SU-DHL-6 (cell line): ENCODE measurements at regions not wholly inside any gene's neighbourhood (a gene's known extent, or its start where the extent isn't known, plus 50 kb on each side); places are given as distances from the start of the nearest gene placed in this dataset.

ENCODE experiments used
- H2AFZ ChIP-seq: fragments of 200-600 bp; sonication (generic); 2 replicates; pipeline ENCODE4 v1.6.1; 2014; ENCODE audit warnings: low read depth, mild to moderate bottlenecking, moderate library complexity, mixed read lengths, antibody characterized with exemption, low read length; ENCODE audit not compliant: severe bottlenecking
- H3F3A ChIP-seq: fragments of 200-600 bp; shearing (Covaris generic); 2 replicates; pipeline ENCODE4 v1.6.0; 2016; ENCODE audit warnings: antibody characterized with exemption, mild to moderate bottlenecking; ENCODE audit not compliant: insufficient read depth
- H3K27ac ChIP-seq: fragments of 200-600 bp; sonication (generic); 2 replicates; pipeline ENCODE4 v1.5.1; 2016; ENCODE audit warnings: low read depth, mild to moderate bottlenecking, low read length, moderate library complexity, mixed read lengths
- H3K27me3 ChIP-seq: fragments of 200-600 bp; sonication (generic), shearing (Covaris generic); 2 replicates; pipeline ENCODE4 v1.6.0; 2014; ENCODE audit warnings: mild to moderate bottlenecking, low read length
- H3K36me3 ChIP-seq: fragments of 200-600 bp; sonication (generic); 2 replicates; pipeline ENCODE4 v1.6.1; 2014; ENCODE audit warnings: mild to moderate bottlenecking, low read length, mixed read lengths
- H3K4me2 ChIP-seq: fragments of 300-600, 200-600 bp; shearing (Covaris generic), sonication (generic); 2 replicates; pipeline ENCODE4 v1.6.0; 2014; ENCODE audit warnings: low read length, low read depth, mild to moderate bottlenecking; ENCODE audit not compliant: poor library complexity, severe bottlenecking
- H3K4me3 ChIP-seq: fragments of 200-600 bp; sonication (generic); 2 replicates; pipeline ENCODE4 v1.5.1; 2014; ENCODE audit warnings: antibody characterized with exemption, low read length, mild to moderate bottlenecking, mixed read lengths; ENCODE audit not compliant: insufficient read depth, poor library complexity, severe bottlenecking
- H3K79me2 ChIP-seq: fragments of 200-600 bp; sonication (generic); 2 replicates; pipeline ENCODE4 v1.6.1; 2014; ENCODE audit warnings: mild to moderate bottlenecking, low read length, moderate library complexity; ENCODE audit not compliant: insufficient read depth
- H3K9ac ChIP-seq: fragments of 200-600 bp; sonication (generic); 2 replicates; pipeline ENCODE4 v1.7.0; 2014; ENCODE audit warnings: mild to moderate bottlenecking, low read length
- H3K9me2 ChIP-seq: fragments of 200-600 bp; sonication (generic); replicated peaks from 2 replicates; pipeline ENCODE4 v1.6.1; 2014; ENCODE audit warnings: low read length; ENCODE audit not compliant: insufficient read depth
- H3K9me3 ChIP-seq: fragments of 200-600 bp; sonication (generic); 2 replicates; pipeline ENCODE4 v1.6.1; 2014; ENCODE audit warnings: low read length, mixed read lengths; ENCODE audit not compliant: insufficient read depth
- H4K20me1 ChIP-seq: fragments of 200-600 bp; sonication (generic); 2 replicates; pipeline ENCODE4 v1.6.1; 2014; ENCODE audit warnings: low read depth, mild to moderate bottlenecking, antibody characterized with exemption, low read length, moderate library complexity, mixed read lengths
- EZH2phosphoT487 ChIP-seq: fragments of 200-600 bp; sonication (generic), shearing (Covaris generic); conservative IDR thresholded peaks from 2 replicates; pipeline ENCODE4 v1.6.1; 2018; ENCODE audit warnings: mild to moderate bottlenecking, antibody characterized with exemption, low read length, moderate library complexity, mixed read lengths
- TF ChIP-seq, protein P1 (sequence below): fragments of 200-600 bp; sonication (generic); IDR thresholded peaks from one replicate; pipeline ENCODE4 v1.5.1; 2017; ENCODE audit warnings: antibody characterized with exemption, mild to moderate bottlenecking, low read length, moderate library complexity; ENCODE audit not compliant: insufficient read depth, poor library complexity, severe bottlenecking

DNA sequence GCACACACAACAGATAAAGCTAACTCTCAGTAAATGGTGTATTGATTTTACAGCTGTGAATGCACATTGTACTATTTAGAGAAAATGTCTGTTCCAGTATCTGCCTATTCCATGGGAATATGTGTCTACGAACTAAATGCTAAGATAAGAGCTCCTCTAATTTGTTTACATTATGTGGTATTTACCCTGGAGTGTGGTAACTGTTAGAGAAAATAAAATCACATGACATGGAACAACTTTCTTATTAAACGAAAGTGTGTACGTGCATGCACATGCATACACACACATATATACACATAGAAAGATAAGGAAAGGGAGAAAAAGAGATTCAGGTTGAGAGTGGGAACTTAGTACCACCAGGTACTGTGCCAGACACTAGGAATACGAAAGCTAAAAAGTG, 1151.7 kb upstream of the TENM4 start:
- H3F3A ChIP-seq = no peaks in the 10 kb centered on the region
- no peak for TF ChIP-seq EZH2phosphoT487
- TF ChIP-seq, protein P1, sequence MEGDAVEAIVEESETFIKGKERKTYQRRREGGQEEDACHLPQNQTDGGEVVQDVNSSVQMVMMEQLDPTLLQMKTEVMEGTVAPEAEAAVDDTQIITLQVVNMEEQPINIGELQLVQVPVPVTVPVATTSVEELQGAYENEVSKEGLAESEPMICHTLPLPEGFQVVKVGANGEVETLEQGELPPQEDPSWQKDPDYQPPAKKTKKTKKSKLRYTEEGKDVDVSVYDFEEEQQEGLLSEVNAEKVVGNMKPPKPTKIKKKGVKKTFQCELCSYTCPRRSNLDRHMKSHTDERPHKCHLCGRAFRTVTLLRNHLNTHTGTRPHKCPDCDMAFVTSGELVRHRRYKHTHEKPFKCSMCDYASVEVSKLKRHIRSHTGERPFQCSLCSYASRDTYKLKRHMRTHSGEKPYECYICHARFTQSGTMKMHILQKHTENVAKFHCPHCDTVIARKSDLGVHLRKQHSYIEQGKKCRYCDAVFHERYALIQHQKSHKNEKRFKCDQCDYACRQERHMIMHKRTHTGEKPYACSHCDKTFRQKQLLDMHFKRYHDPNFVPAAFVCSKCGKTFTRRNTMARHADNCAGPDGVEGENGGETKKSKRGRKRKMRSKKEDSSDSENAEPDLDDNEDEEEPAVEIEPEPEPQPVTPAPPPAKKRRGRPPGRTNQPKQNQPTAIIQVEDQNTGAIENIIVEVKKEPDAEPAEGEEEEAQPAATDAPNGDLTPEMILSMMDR = no peak
- no peaks in the 10 kb centered on the region for H3K9me2 ChIP-seq
- H3K4me3 ChIP-seq = no peak overlapping the region
- no peaks in the 10 kb centered on the region for H3K27me3 ChIP-seq
- no peak overlapping the region for H3K4me2 ChIP-seq
- no peak overlapping the region for H3K9ac ChIP-seq
- no peak overlapping the region for H2AFZ ChIP-seq
- no peak overlapping the region for H3K27ac ChIP-seq
- H3K36me3 ChIP-seq = no peaks in the 10 kb centered on the region
- H3K9me3 ChIP-seq = no peaks in the 10 kb centered on the region
- H3K79me2 ChIP-seq = no peaks in the 10 kb centered on the region
- H4K20me1 ChIP-seq = no peaks in the 10 kb centered on the region

- no peaks in the 10 kb centered on the region for H3K36me3 ChIP-seq
- H3K9me2 ChIP-seq = no peaks in the 10 kb centered on the region
- no peaks in the 10 kb centered on the region for H4K20me1 ChIP-seq
- TF ChIP-seq, protein P1 = no peak
- TF ChIP-seq EZH2phosphoT487 = no peak
- no peak overlapping the region for H2AFZ ChIP-seq
- H3K79me2 ChIP-seq = no peaks in the 10 kb centered on the region
- H3F3A ChIP-seq = no peaks in the 10 kb centered on the region
- H3K9me3 ChIP-seq = no peaks in the 10 kb centered on the region
- no peaks in the 10 kb centered on the region for H3K27me3 ChIP-seq
- H3K4me3 ChIP-seq = no peak overlapping the region
- H3K4me2 ChIP-seq = no peak overlapping the region
- no peak overlapping the region for H3K9ac ChIP-seq
- no peak overlapping the region for H3K27ac ChIP-seq
Measured at GRCh38 chr11:80587906-80588305, 1147.1 kb upstream of the TENM4 start.

GRCh38 chr11:80586464-80586863, 1145.6 kb upstream of the TENM4 start:
- no peak overlapping the region for H3K9ac ChIP-seq
- H3K4me2 ChIP-seq = no peak overlapping the region
- H3K27ac ChIP-seq = no peak overlapping the region
- no peaks in the 10 kb centered on the region for H3K79me2 ChIP-seq
- H2AFZ ChIP-seq = no peak overlapping the region
- no peaks in the 10 kb centered on the region for H3K9me3 ChIP-seq
- no peak for TF ChIP-seq EZH2phosphoT487
- TF ChIP-seq, protein P1 = no peak
- no peaks in the 10 kb centered on the region for H3K9me2 ChIP-seq
- H3K36me3 ChIP-seq = no peaks in the 10 kb centered on the region
- H3F3A ChIP-seq = no peaks in the 10 kb centered on the region
- H4K20me1 ChIP-seq = no peaks in the 10 kb centered on the region
- no peak overlapping the region for H3K4me3 ChIP-seq
- no peaks in the 10 kb centered on the region for H3K27me3 ChIP-seq
